NCI-H82 (cell line): ENCODE measurements at regions not wholly inside any gene's neighbourhood (a gene's known extent, or its start where the extent isn't known, plus 50 kb on each side); places are given as distances from the start of the nearest gene placed in this dataset.
A peak's percentile ranks its signal among the peaks of the same experiment; 100 is the strongest.

Experiments used
- DNase-seq: peaks from one replicate; lab custom pipeline; 2025; lab: John Stamatoyannopoulos, UW

GRCh38 chr4:130485371-130485770 lies 1389.4 kb downstream of the C4orf33 start:
- no peak for DNase-seq

GRCh38 chr4:130486186-130486585 lies 1390.2 kb downstream of the C4orf33 start:
- no peak for DNase-seq

- DNase-seq, result no peak
Observed at GRCh38 chr4:130486841-130487240, 1390.9 kb downstream of the C4orf33 start.

- DNase-seq, result no peak
Observed at GRCh38 chr4:130510661-130511060, 1414.7 kb downstream of the C4orf33 start.

- DNase-seq, result peak; percentile 75
Observed at GRCh38 chr4:130511776-130512175, 1415.8 kb downstream of the C4orf33 start.

- DNase-seq, result no peak
Observed at GRCh38 chr4:130524057-130524456, 1428.1 kb downstream of the C4orf33 start.

GRCh38 chr4:130530505-130530904 lies 1434.6 kb downstream of the C4orf33 start:
- DNase-seq, result no peak

GRCh38 chr4:130534651-130535050 lies 1438.7 kb downstream of the C4orf33 start:
- no peak for DNase-seq

- DNase-seq, result no peak
Observed at GRCh38 chr4:130542953-130543352, 1447.0 kb downstream of the C4orf33 start.

GRCh38 chr4:130545171-130545570 lies 1449.2 kb downstream of the C4orf33 start:
- no peak for DNase-seq

- DNase-seq, result no peak
Observed at GRCh38 chr4:130545596-130545995, 1449.6 kb downstream of the C4orf33 start.

- DNase-seq, result peak; percentile 1
Observed at GRCh38 chr4:130559268-130559667, 1463.3 kb downstream of the C4orf33 start.

- DNase-seq, result peak; percentile 76
Observed at GRCh38 chr4:130563185-130563888, 1467.4 kb downstream of the C4orf33 start.

GRCh38 chr4:130563889-130564418 lies 1468.0 kb downstream of the C4orf33 start:
- no peak for DNase-seq

GRCh38 chr4:130568746-130569145 lies 1472.8 kb downstream of the C4orf33 start:
- no peak for DNase-seq

GRCh38 chr4:130573742-130574141 lies 1477.8 kb downstream of the C4orf33 start:
- no peak for DNase-seq

GRCh38 chr4:130574215-130574614 lies 1478.3 kb downstream of the C4orf33 start:
- DNase-seq, result no peak

- peak; percentile 94 for DNase-seq
Observed at GRCh38 chr4:130576218-130576617, 1480.3 kb downstream of the C4orf33 start.

- DNase-seq, result no peak
Observed at GRCh38 chr4:130591091-130591490, 1495.1 kb downstream of the C4orf33 start.

- DNase-seq, result no peak
Observed at GRCh38 chr4:130600706-130601105, 1504.8 kb downstream of the C4orf33 start.

- DNase-seq, result no peak
Observed at GRCh38 chr4:130603043-130603442, 1507.1 kb downstream of the C4orf33 start.

GRCh38 chr4:130608121-130608520 lies 1512.2 kb downstream of the C4orf33 start:
- no peak for DNase-seq

- no peak for DNase-seq
Observed at GRCh38 chr4:130628531-130628930, 1532.6 kb downstream of the C4orf33 start.
